Lung (tissue), 11 donors: ENCODE measurements at regions not wholly inside any gene's neighbourhood (a gene's known extent, or its start where the extent isn't known, plus 50 kb on each side); places are given as distances from the start of the nearest gene placed in this dataset.
"Not testable (repeated sequence)": the region's sequence is repeated elsewhere in the genome, so short reads cannot be mapped to it uniquely, and the experiment has no call there.

Experiments
- ATAC-seq: fragments of 200-7000 bp; cut with Tn5 transposase; one replicate; pipeline ENCODE4 v1.9.1; 2020; ENCODE audit warnings: moderate number of reproducible peaks; ENCODE audit not compliant: insufficient read depth, low FRiP score
- DNase-seq, 3 donors: peaks; one replicate each; pipeline ENCODE4 v3.0.0-alpha.2; 2013 to 2017
- H3K27ac ChIP-seq, 2 donors: one replicate each; pipeline ENCODE4 v1.5.1; 2013; ENCODE audit warnings: mild to moderate bottlenecking in 2 of 2, moderate library complexity in 2 of 2, control low read depth in 1 of 2, inconsistent platforms in 1 of 2, low read depth in 1 of 2, low read length in 1 of 2
- H3K27me3 ChIP-seq, 3 donors: one replicate each; pipeline ENCODE4 v1.5.1; 2013; ENCODE audit warnings: low read length in 2 of 3; ENCODE audit not compliant: control insufficient read depth in 3 of 3, insufficient read depth in 3 of 3
- H3K36me3 ChIP-seq, 4 donors: one replicate each; pipeline ENCODE4 v1.5.1; 2013; ENCODE audit warnings: low read length in 4 of 4, mild to moderate bottlenecking in 1 of 4, moderate library complexity in 1 of 4; ENCODE audit not compliant: control insufficient read depth in 4 of 4, insufficient read depth in 4 of 4
- H3K4me1 ChIP-seq, 5 donors: one replicate each; pipeline ENCODE4 v1.5.1; 2013; ENCODE audit warnings: low read length in 5 of 5, mild to moderate bottlenecking in 2 of 5, moderate library complexity in 1 of 5; ENCODE audit not compliant: control insufficient read depth in 5 of 5, insufficient read depth in 5 of 5
- H3K4me3 ChIP-seq: one replicate; pipeline ENCODE4 v1.5.1; 2013; ENCODE audit warnings: mild to moderate bottlenecking, control low read depth, moderate library complexity
- H3K9ac ChIP-seq, 2 donors: one replicate each; pipeline ENCODE4 v1.5.1; 2013; ENCODE audit warnings: low read length in 2 of 2, control low read depth in 1 of 2; ENCODE audit not compliant: insufficient read depth in 1 of 2
- H3K9me3 ChIP-seq, 4 donors: one replicate each; pipeline ENCODE4 v1.5.1; 2013; ENCODE audit warnings: low read length in 3 of 4, mild to moderate bottlenecking in 1 of 4, moderate library complexity in 1 of 4; ENCODE audit not compliant: control insufficient read depth in 4 of 4, insufficient read depth in 3 of 4
- CTCF ChIP-seq: IDR thresholded peaks from 2 replicates; pipeline ENCODE4 v1.5.1; 2012; ENCODE audit warnings: mild to moderate bottlenecking; ENCODE audit errors: control extremely low read depth, extremely low read depth
- WGBS, 2 donors: extraction: QIAGEN DNeasy Blood & Tissue Kit; methylation state at CpG; one replicate each; pipeline ENCODE4 v1.1.7; 2013; 5-methylcytosine and 5-hydroxymethylcytosine counted together
- donor health status: control.
- donor health status: control.
- donor health status: Bipolar disorder and iron deficiency.
- donor health status: healthy.
- donor health status: DM: yes; HTN: yes; CAD: no.

- ATAC-seq: no peak
- Histone ChIP-seq H3K27me3 (no peaks in the 10 kb centered on the region), H3K36me3 (no peaks in the 10 kb centered on the region), H3K4me1 (no peaks in the 10 kb centered on the region), H3K9ac (no peak overlapping the region), H3K27ac (no peak overlapping the region), H3K9me3 (peaks cover 0 to 11% (median 0%) of the 10 kb centered on the region in 4 donors), H3K4me3 (no peak overlapping the region)
- no peak for TF ChIP-seq CTCF
- 90 to 96% methylated on average over 4 of the region's 4 CpGs for WGBS, 2 donors
- DNase-seq: no peak
Observed at GRCh38 chr18:4961121-4961909, 235.7 kb downstream of the AKAIN1 start.

- no peak overlapping the region for H3K9ac ChIP-seq
- H3K27me3 ChIP-seq: no peaks in the 10 kb centered on the region
- no peaks in the 10 kb centered on the region for H3K4me1 ChIP-seq
- ATAC-seq: no peak
- peaks cover 0 to 11% (median 0%) of the 10 kb centered on the region in 4 donors for H3K9me3 ChIP-seq
- no peaks in the 10 kb centered on the region for H3K36me3 ChIP-seq
- no peak overlapping the region for H3K4me3 ChIP-seq
- no peak overlapping the region for H3K27ac ChIP-seq
- no peak for TF ChIP-seq CTCF
- no peak for DNase-seq
- WGBS, 2 donors: 91 to 97% methylated on average over 5 of the region's 5 CpGs
Observed at GRCh38 chr18:4960578-4960977, 236.5 kb downstream of the AKAIN1 start.

GRCh38 chr18:4931209-4931608, 265.8 kb downstream of the AKAIN1 start:
- 81 to 89% methylated on average over 1 of the region's 1 CpG for WGBS, 2 donors
- peaks cover 0 to 15% (median 0%) of the 10 kb centered on the region in 4 donors for H3K9me3 ChIP-seq
- no peak overlapping the region for H3K27ac ChIP-seq
- no peak for TF ChIP-seq CTCF
- H3K4me3 ChIP-seq: no peak overlapping the region
- no peaks in the 10 kb centered on the region for H3K36me3 ChIP-seq
- ATAC-seq (no peak), DNase-seq (no peak)
- H3K27me3 ChIP-seq: no peaks in the 10 kb centered on the region
- no peak overlapping the region for H3K9ac ChIP-seq
- H3K4me1 ChIP-seq: no peaks in the 10 kb centered on the region

GRCh38 chr18:4921548-4921947, 275.5 kb downstream of the AKAIN1 start:
- H3K4me1 ChIP-seq: no peaks in the 10 kb centered on the region
- H3K9ac ChIP-seq: no peak overlapping the region
- no peak for DNase-seq
- peaks cover 0 to under 1% (median 0%) of the 10 kb centered on the region in 4 donors for H3K9me3 ChIP-seq
- H3K36me3 ChIP-seq: no peaks in the 10 kb centered on the region
- no peak for ATAC-seq
- H3K27me3 ChIP-seq: no peaks in the 10 kb centered on the region
- H3K4me3 ChIP-seq: no peak overlapping the region
- TF ChIP-seq CTCF: no peak
- H3K27ac ChIP-seq: no peak overlapping the region

GRCh38 chr18:4917509-4917908, 279.5 kb downstream of the AKAIN1 start:
- not testable (repeated sequence) for H3K36me3 ChIP-seq, H3K9ac ChIP-seq, H3K27ac ChIP-seq, H3K4me1 ChIP-seq, DNase-seq, H3K4me3 ChIP-seq, H3K9me3 ChIP-seq, H3K27me3 ChIP-seq, ATAC-seq
- 71 to 74% methylated on average over 3 to 4 of the region's 7 CpGs for WGBS, 2 donors
